ENCODE measurements at regions not wholly inside any gene's neighbourhood (a gene's known extent, or its start where the extent isn't known, plus 50 kb on each side); places are given as distances from the start of the nearest gene placed in this dataset.

- TF ChIP-seq CTCF (IDR thresholded peaks at IDR 0.05; ENCODE audit: low read depth, low read length) (no peak), POLR2A (IDR thresholded peaks at IDR 0.05; ENCODE audit: extremely low read depth, insufficient read length) (no peak), MYC (IDR thresholded peaks at IDR 0.05; ENCODE audit: low read depth, low read length) (no peak)
Observed at GRCh38 chr10:6783471-6783870, 203.4 kb upstream of the PRKCQ start.

All from NB4 (cell line).